Psoas muscle (tissue), 7 donors: ENCODE measurements at regions not wholly inside any gene's neighbourhood (a gene's known extent, or its start where the extent isn't known, plus 50 kb on each side); places are given as distances from the start of the nearest gene placed in this dataset.

ENCODE experiments used
- ATAC-seq, 4 donors: fragments of 200-7000 bp; cut with Tn5 transposase; one replicate each; pipeline ENCODE4 v1.9.1; 2020; ENCODE audit warnings: moderate library complexity in 3 of 4, mild to moderate bottlenecking in 2 of 4
- DNase-seq, 2 donors: peaks; one replicate each; pipeline ENCODE4 v3.0.0-alpha.2; 2020
- H3K27ac ChIP-seq: fragments of 200-600 bp; one replicate; pipeline ENCODE4 v1.8.0; 2022
- H3K27me3 ChIP-seq, 3 donors: fragments of 200-600 bp in 1 of 3; one replicate each; pipeline versions ENCODE4 v1.6.1 to v1.8.0; 2013 to 2022; ENCODE audit warnings: low read length in 2 of 3, mild to moderate bottlenecking in 2 of 3, moderate library complexity in 1 of 3; ENCODE audit not compliant: insufficient read depth in 3 of 3
- H3K36me3 ChIP-seq, 2 donors: fragments of 200-600 bp in 1 of 2; one replicate each; pipeline versions ENCODE4 v1.6.1 to v1.8.0; 2013 to 2022; ENCODE audit warnings: low read depth in 1 of 2, mild to moderate bottlenecking in 1 of 2, moderate library complexity in 1 of 2; ENCODE audit not compliant: insufficient read depth in 1 of 2
- H3K4me1 ChIP-seq: fragments of 200-600 bp; one replicate; pipeline ENCODE4 v1.8.0; 2022
- H3K4me3 ChIP-seq: fragments of 200-600 bp; one replicate; pipeline ENCODE4 v1.8.0; 2022; ENCODE audit warnings: mild to moderate bottlenecking
- H3K9me3 ChIP-seq: fragments of 200-600 bp; one replicate; pipeline ENCODE4 v1.8.0; 2022
- WGBS, 3 donors: extraction: QIAGEN DNeasy Blood & Tissue Kit; methylation state at CpG; one replicate each; pipeline versions ENCODE4 v1.1.6 to v1.1.7; 2013; 5-methylcytosine and 5-hydroxymethylcytosine counted together
- intact Hi-C, 2 donors: fragments of 100-400 bp; cut with DNase I; formaldehyde crosslinking; loops; one replicate each; pipeline versions ENCODE4 v1.11.0 to v1.14.2; 2022
- TF ChIP-seq, protein P1 (sequence below): fragments of 200-600 bp; IDR thresholded peaks from one replicate; pipeline ENCODE4 v1.8.0; 2022; ENCODE audit warnings: antibody characterized with exemption
- donor health status: healthy with polysubstance abuse.
- donor health status: DM: no; HTN: no; CAD: no; lungs with moderate emphysema.
- donor health status: Bipolar disorder and iron deficiency.
- donor health status: healthy.
- donor health status: DM: yes; HTN: yes; CAD: no.
- donor health status: DM: no; HTN: no; CAD: no.
- donor health status: DM: yes; HTN: yes; CAD: no.

DNA sequence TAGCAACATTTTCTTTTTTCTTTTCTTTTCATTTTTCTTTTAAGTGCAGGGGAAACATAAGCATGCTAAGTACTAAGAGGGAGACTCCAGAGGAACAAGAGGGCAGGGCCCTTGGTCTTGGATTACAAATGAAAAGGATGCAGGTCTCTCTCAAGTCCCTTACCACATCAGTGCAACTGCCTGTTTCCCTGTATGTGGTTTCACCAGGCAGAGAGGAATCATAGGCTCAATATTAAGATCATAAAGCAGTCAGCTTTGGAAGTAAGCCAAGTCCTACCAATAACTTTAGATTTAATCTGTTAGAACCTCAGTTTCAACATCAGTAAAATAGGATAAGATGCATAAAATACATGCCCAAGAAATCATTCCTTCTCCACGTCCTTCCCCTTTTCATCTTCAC lies 422.7 kb upstream of the PAPPA start:
- Histone ChIP-seq H3K36me3 (no peaks in the 10 kb centered on the region), H3K27me3 (no peaks in the 10 kb centered on the region), H3K4me1 (no peaks in the 10 kb centered on the region), H3K9me3 (peaks cover 11% of the 10 kb centered on the region), H3K4me3 (no peak overlapping the region), H3K27ac (no peak overlapping the region)
- DNase-seq (no peak), ATAC-seq (no peak)
- WGBS, 3 donors, result 51 to 71% (median 57%) methylated on average over 1 of the region's 1 CpG
- TF ChIP-seq, protein P1, sequence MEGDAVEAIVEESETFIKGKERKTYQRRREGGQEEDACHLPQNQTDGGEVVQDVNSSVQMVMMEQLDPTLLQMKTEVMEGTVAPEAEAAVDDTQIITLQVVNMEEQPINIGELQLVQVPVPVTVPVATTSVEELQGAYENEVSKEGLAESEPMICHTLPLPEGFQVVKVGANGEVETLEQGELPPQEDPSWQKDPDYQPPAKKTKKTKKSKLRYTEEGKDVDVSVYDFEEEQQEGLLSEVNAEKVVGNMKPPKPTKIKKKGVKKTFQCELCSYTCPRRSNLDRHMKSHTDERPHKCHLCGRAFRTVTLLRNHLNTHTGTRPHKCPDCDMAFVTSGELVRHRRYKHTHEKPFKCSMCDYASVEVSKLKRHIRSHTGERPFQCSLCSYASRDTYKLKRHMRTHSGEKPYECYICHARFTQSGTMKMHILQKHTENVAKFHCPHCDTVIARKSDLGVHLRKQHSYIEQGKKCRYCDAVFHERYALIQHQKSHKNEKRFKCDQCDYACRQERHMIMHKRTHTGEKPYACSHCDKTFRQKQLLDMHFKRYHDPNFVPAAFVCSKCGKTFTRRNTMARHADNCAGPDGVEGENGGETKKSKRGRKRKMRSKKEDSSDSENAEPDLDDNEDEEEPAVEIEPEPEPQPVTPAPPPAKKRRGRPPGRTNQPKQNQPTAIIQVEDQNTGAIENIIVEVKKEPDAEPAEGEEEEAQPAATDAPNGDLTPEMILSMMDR, result no peak
- intact Hi-C loops, result no loop called here

DNA sequence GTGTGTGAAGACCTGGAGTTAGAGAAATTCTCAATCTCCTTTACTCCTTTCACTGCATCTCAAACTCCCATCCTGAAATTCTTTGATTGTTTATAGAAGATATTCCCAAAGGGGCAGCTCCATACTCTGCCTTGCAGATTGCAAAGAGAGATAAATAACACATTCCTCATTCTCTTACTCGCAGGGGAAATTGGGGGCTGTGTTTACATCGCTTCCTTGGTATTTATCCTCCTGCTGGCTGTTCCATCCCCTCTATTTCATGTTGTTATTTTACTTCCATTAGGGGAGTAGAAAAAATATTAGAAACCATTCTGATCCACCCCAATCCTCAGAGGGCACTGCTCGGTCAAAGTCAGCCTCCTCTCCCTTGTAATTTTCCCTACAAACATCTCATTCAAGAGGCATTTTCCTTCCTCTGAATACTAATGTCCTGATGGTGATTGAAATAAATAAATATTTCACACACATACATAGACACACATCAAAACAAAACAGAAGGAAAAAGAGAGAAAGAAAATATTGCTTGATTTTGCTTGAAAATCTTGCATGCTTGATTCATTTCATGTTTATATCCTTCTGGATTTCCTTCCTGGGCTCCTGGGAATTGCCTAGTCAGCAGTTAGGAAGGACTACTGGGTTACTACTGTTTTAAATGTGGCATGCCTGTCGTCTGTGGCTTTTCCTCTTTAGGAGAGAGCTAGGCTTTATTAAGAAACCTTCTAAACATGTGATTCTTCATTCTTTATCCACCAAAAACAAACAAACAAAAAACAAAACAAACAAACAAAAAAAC lies 420.1 kb upstream of the PAPPA start:
- no peak overlapping the region for H3K27ac ChIP-seq
- TF ChIP-seq, protein P1, result no peak
- no peaks in the 10 kb centered on the region for H3K36me3 ChIP-seq
- DNase-seq (no peak), ATAC-seq (no peak)
- no peaks in the 10 kb centered on the region for H3K4me1 ChIP-seq
- H3K27me3 ChIP-seq, result no peaks in the 10 kb centered on the region
- H3K4me3 ChIP-seq, result no peak overlapping the region
- peaks cover 5% of the 10 kb centered on the region for H3K9me3 ChIP-seq
- intact Hi-C loops, result no loop called here
- WGBS, 3 donors, result 15 to 27% (median 25%) methylated on average over 4 of the region's 4 CpGs

DNA sequence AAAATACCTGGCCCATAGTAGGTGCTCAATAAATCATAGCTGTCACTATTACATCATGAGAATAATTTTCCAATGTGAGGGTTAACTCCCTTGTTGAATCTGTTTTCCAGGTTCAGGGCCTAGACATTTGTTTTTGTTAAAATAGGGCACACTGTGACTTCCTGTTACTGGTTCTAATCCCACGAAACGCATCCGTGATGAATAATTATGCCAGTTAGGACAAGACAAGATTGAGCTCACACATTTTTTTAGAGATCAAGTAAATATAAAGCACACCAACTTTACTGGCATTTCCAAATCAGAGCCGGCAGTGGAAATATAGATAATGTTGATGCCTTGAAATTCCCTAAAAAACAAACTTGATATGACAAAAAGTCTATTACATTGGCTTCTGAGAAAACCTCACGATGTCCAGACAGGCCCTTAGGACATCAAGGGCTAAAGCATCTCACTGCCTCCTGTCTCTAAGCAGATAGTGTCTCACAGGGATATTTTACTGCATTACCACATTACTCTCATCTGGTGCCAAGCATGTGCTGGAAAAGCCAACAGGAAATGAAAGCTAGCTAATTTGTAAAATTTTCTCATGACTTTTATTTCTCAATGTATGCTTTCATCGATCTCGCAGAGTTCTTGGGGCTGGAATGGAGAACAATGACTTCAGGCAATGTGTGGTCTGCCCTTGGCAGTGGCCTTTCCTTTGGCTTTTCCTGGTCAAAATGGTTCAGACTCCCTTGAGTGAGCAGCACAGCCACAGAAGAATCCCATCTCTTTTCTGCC lies 414.3 kb upstream of the PAPPA start:
- Histone ChIP-seq H3K4me1 (no peaks in the 10 kb centered on the region), H3K27ac (no peak overlapping the region), H3K27me3 (no peaks in the 10 kb centered on the region), H3K4me3 (no peak overlapping the region), H3K36me3 (no peaks in the 10 kb centered on the region), H3K9me3 (no peaks in the 10 kb centered on the region)
- intact Hi-C loops, result no loop called here
- 71 to 77% (median 75%) methylated on average over 7 of the region's 7 CpGs for WGBS, 3 donors
- no peak for DNase-seq
- no peak for ATAC-seq
- TF ChIP-seq, protein P1, result no peak

DNA sequence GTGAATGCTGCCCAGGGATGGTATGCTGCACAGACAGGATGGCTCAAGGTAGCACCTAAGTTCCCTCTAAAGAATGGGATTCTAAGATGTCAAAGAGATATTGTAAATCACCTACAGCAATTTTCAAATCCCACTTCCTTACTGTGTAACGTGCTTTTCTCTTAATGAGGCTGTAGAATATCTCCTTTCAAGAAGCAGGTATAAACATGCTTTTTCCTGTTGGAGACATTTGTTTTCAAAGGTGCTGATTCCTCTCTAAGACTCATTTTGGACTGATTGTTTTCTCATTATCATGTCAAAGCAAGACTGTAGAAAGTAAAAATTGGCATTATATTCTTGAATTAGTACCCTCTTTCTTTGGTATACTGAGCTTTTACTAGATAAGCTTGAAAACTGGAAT lies 412.6 kb upstream of the PAPPA start:
- 47 to 61% (median 49%) methylated on average over 1 of the region's 1 CpG for WGBS, 3 donors
- H3K27ac ChIP-seq, result no peak overlapping the region

More for the DNA sequence above, 412.6 kb upstream of the PAPPA start:
- no peak overlapping the region for H3K4me3 ChIP-seq
- ATAC-seq (no peak), DNase-seq (no peak)
- H3K27me3 ChIP-seq, result no peaks in the 10 kb centered on the region
- intact Hi-C loops, result loop anchor here in 1 of 2 donors (10.0 kb wide), 1 partner anchor 56 kb away; no protein-coding TSS in a partner anchor
- H3K4me1 ChIP-seq, result no peaks in the 10 kb centered on the region
- TF ChIP-seq, protein P1, result no peak
- H3K9me3 ChIP-seq, result no peaks in the 10 kb centered on the region
- no peaks in the 10 kb centered on the region for H3K36me3 ChIP-seq
